ENCODE measurements at regions not wholly inside any gene's neighbourhood (a gene's known extent, or its start where the extent isn't known, plus 50 kb on each side); places are given as distances from the start of the nearest gene placed in this dataset.
"Not testable (repeated sequence)": the region's sequence is repeated elsewhere in the genome, so short reads cannot be mapped to it uniquely, and the experiment has no call there.

DNA sequence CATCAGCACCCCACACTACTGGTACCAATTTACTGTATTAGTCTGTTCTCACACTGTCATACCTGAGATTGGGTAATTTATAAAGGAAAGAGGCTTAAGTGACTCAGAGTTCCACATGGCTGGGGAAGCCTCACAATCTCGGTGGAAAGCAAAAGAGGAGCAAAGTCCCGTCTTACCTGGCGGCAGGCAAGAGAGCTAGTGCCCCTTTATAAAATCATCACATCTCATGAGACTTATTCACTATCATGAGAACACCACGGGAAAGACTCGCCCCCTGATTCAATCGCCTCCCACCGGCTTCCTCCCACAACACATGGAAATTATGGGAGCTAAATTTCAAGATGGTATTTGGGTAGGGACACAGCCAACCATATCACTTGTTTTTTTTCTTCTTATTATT, 717.2 kb downstream of the TRIB2 start:
- DNase-seq (ENCODE audit: low read depth in 1 of 2, low spot score in 1 of 2) = no peak
- TF ChIP-seq SPI1 (IDR thresholded peaks at IDR 0.05; ENCODE audit: borderline replicate concordance, low read depth) (no peak), GABPA (IDR thresholded peaks at IDR 0.05; ENCODE audit: low read depth) (no peak), POLR2AphosphoS5 (IDR thresholded peaks at IDR 0.05; ENCODE audit: low read depth) (no peak)
- TF ChIP-seq, protein P1, sequence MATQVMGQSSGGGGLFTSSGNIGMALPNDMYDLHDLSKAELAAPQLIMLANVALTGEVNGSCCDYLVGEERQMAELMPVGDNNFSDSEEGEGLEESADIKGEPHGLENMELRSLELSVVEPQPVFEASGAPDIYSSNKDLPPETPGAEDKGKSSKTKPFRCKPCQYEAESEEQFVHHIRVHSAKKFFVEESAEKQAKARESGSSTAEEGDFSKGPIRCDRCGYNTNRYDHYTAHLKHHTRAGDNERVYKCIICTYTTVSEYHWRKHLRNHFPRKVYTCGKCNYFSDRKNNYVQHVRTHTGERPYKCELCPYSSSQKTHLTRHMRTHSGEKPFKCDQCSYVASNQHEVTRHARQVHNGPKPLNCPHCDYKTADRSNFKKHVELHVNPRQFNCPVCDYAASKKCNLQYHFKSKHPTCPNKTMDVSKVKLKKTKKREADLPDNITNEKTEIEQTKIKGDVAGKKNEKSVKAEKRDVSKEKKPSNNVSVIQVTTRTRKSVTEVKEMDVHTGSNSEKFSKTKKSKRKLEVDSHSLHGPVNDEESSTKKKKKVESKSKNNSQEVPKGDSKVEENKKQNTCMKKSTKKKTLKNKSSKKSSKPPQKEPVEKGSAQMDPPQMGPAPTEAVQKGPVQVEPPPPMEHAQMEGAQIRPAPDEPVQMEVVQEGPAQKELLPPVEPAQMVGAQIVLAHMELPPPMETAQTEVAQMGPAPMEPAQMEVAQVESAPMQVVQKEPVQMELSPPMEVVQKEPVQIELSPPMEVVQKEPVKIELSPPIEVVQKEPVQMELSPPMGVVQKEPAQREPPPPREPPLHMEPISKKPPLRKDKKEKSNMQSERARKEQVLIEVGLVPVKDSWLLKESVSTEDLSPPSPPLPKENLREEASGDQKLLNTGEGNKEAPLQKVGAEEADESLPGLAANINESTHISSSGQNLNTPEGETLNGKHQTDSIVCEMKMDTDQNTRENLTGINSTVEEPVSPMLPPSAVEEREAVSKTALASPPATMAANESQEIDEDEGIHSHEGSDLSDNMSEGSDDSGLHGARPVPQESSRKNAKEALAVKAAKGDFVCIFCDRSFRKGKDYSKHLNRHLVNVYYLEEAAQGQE (IDR thresholded peaks at IDR 0.05; ENCODE audit: insufficient replicate concordance, low read depth) = no peak
- TF ChIP-seq, protein P2, sequence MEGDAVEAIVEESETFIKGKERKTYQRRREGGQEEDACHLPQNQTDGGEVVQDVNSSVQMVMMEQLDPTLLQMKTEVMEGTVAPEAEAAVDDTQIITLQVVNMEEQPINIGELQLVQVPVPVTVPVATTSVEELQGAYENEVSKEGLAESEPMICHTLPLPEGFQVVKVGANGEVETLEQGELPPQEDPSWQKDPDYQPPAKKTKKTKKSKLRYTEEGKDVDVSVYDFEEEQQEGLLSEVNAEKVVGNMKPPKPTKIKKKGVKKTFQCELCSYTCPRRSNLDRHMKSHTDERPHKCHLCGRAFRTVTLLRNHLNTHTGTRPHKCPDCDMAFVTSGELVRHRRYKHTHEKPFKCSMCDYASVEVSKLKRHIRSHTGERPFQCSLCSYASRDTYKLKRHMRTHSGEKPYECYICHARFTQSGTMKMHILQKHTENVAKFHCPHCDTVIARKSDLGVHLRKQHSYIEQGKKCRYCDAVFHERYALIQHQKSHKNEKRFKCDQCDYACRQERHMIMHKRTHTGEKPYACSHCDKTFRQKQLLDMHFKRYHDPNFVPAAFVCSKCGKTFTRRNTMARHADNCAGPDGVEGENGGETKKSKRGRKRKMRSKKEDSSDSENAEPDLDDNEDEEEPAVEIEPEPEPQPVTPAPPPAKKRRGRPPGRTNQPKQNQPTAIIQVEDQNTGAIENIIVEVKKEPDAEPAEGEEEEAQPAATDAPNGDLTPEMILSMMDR (IDR thresholded peaks at IDR 0.05; ENCODE audit: insufficient read depth, low read length) = no peak
- no peaks in the 10 kb centered on the region for H3K27me3 ChIP-seq (ENCODE audit: insufficient read depth, poor library complexity, severe bottlenecking)
- H3K27ac ChIP-seq (replicated peaks) = no peak overlapping the region
- no peak overlapping the region for H3K4me3 ChIP-seq (replicated peaks; ENCODE audit: insufficient read depth, low read length)

DNA sequence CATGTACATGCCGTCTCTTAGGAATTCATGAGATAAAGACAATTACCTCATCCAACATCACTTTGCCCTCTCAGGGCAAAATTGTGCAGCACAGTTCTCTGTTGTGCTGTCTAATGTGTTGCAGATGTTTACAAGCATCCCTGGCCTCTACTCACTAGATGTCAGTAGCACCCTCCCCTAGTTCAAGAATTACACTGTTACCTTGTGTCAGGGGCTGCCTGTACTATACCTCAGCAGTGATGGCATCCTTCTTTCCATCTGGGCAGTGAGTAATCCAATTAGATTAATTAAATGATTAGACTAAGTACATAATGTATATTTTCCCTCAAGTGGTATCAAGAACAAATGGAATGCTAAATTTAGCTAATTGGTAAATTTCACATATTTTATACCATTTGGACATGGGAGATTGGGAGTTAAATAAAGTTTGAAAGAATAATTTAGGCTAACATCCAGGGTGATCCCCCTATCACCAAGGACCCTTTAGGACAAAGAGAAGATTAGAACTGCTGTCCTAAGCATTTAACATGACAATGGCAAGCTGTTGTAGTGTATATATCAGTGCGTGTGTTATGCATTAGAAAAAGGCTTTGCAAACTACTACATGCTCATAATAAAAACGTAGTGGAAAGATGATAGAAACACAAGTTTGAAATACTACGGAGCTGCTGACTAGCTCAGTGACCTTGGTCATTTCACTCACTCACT, 727.0 kb downstream of the TRIB2 start:
- H3K27me3 ChIP-seq (ENCODE audit: insufficient read depth, poor library complexity, severe bottlenecking); H3K27ac ChIP-seq (replicated peaks); DNase-seq (ENCODE audit: low read depth in 1 of 2, low spot score in 1 of 2): not testable (repeated sequence)

DNA sequence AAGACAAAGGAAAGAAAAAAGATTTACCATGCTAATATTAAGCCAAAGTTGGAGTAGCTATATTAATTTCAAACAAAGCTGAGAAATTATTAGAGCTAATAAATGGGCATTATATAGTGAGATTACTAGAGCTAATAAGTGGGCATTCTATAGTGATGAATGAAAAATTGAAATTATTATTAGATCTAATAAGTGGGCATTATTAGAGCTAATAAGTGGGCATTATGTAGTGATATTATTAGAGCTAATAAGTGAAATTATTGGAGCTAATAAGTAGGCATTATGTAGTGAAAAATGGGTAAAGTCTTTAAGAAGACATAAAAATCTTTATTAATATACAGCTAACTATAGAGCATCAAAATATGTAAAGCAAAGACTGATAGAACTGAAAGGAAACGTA, 745.7 kb downstream of the TRIB2 start:
- Histone ChIP-seq H3K27ac (replicated peaks) (no peak overlapping the region), H3K4me3 (replicated peaks; ENCODE audit: insufficient read depth, low read length) (no peak overlapping the region), H3K27me3 (ENCODE audit: insufficient read depth, poor library complexity, severe bottlenecking) (no peaks in the 10 kb centered on the region)
- no peak for DNase-seq (ENCODE audit: low read depth in 1 of 2, low spot score in 1 of 2)
- TF ChIP-seq SPI1 (IDR thresholded peaks at IDR 0.05; ENCODE audit: borderline replicate concordance, low read depth) (no peak), GABPA (IDR thresholded peaks at IDR 0.05; ENCODE audit: low read depth) (no peak), POLR2AphosphoS5 (IDR thresholded peaks at IDR 0.05; ENCODE audit: low read depth) (no peak)
- TF ChIP-seq, protein P1 (IDR thresholded peaks at IDR 0.05; ENCODE audit: insufficient replicate concordance, low read depth) = no peak
- TF ChIP-seq, protein P2 (IDR thresholded peaks at IDR 0.05; ENCODE audit: insufficient read depth, low read length) = no peak

More for the DNA sequence above, 727.0 kb downstream of the TRIB2 start:
- not testable (repeated sequence) for H3K4me3 ChIP-seq (replicated peaks; ENCODE audit: insufficient read depth, low read length)

DNA sequence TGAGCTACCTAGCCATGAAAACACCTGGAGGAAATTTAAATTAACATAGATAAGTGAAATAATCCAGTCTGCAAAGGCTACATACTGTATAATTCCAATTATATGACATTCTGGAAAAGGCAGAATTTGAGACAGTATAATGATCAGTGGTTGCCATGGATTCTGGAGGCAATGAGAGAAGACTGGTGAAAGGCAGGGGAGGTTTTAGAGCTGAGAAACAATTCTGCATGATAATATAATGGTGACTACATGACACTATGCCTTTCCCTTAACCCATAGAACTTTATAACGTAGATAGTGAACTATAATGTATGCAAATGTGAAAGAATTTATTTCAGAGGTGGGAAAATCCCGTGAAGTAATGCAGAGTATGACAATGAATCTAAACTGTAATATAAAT, 749.3 kb downstream of the TRIB2 start:
- TF ChIP-seq, protein P1 (IDR thresholded peaks at IDR 0.05; ENCODE audit: insufficient replicate concordance, low read depth) = no peak
- TF ChIP-seq POLR2AphosphoS5 (IDR thresholded peaks at IDR 0.05; ENCODE audit: low read depth) (no peak), GABPA (IDR thresholded peaks at IDR 0.05; ENCODE audit: low read depth) (no peak), SPI1 (IDR thresholded peaks at IDR 0.05; ENCODE audit: borderline replicate concordance, low read depth) (no peak)
- TF ChIP-seq, protein P2 (IDR thresholded peaks at IDR 0.05; ENCODE audit: insufficient read depth, low read length) = no peak

More for the DNA sequence above, 749.3 kb downstream of the TRIB2 start:
- no peak overlapping the region for H3K27ac ChIP-seq (replicated peaks)
- DNase-seq (ENCODE audit: low read depth in 1 of 2, low spot score in 1 of 2) = no peak
- no peak overlapping the region for H3K4me3 ChIP-seq (replicated peaks; ENCODE audit: insufficient read depth, low read length)
- no peaks in the 10 kb centered on the region for H3K27me3 ChIP-seq (ENCODE audit: insufficient read depth, poor library complexity, severe bottlenecking)
